Astrocyte (in vitro differentiated cells and primary cell): ENCODE measurements at regions not wholly inside any gene's neighbourhood (a gene's known extent, or its start where the extent isn't known, plus 50 kb on each side); places are given as distances from the start of the nearest gene placed in this dataset.

Source experiments
- EZH2 ChIP-seq: IDR thresholded peaks from 2 replicates; pipeline ENCODE4 v1.6.1; 2012; ENCODE audit warnings: mild to moderate bottlenecking, low read length, inconsistent platforms; ENCODE audit not compliant: insufficient read depth
- TF ChIP-seq, protein P1 (sequence below): IDR thresholded peaks from 2 replicates; pipeline ENCODE4 v1.5.1; 2011; ENCODE audit warnings: low read depth, mild to moderate bottlenecking, inconsistent platforms, low read length, moderate library complexity; ENCODE audit not compliant: insufficient read depth

DNA sequence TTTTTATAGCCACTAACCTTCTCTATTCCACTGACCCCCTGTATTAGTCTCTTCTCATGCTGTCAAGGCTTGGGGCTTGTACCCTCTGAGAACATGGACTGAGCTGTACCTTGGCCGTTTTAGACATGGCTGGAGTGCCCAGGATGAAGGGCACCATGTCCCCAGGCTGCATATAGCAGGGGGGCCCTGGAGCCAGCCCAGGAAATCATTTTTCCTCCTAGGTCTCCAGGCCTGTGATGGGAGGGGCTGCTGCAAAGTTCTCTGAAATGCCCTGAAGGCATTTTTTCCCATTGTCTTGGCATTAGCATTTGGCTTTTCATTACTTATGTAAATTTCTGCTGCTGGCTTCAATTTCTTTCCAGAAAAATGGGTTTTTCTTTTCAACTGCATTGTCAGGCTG is 119.5 kb downstream of the NTMT2 start:
- TF ChIP-seq, protein P1, sequence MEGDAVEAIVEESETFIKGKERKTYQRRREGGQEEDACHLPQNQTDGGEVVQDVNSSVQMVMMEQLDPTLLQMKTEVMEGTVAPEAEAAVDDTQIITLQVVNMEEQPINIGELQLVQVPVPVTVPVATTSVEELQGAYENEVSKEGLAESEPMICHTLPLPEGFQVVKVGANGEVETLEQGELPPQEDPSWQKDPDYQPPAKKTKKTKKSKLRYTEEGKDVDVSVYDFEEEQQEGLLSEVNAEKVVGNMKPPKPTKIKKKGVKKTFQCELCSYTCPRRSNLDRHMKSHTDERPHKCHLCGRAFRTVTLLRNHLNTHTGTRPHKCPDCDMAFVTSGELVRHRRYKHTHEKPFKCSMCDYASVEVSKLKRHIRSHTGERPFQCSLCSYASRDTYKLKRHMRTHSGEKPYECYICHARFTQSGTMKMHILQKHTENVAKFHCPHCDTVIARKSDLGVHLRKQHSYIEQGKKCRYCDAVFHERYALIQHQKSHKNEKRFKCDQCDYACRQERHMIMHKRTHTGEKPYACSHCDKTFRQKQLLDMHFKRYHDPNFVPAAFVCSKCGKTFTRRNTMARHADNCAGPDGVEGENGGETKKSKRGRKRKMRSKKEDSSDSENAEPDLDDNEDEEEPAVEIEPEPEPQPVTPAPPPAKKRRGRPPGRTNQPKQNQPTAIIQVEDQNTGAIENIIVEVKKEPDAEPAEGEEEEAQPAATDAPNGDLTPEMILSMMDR, result no peak
- TF ChIP-seq EZH2, result no peak
